GM18867 (cell line): ENCODE measurements at regions not wholly inside any gene's neighbourhood (a gene's known extent, or its start where the extent isn't known, plus 50 kb on each side); places are given as distances from the start of the nearest gene placed in this dataset.
"Not testable (repeated sequence)": the region's sequence is repeated elsewhere in the genome, so short reads cannot be mapped to it uniquely, and the experiment has no call there.

ENCODE experiments used
- ATAC-seq: cut with Tn5 transposase; IDR thresholded peaks from one replicate; pipeline ENCODE4 v1.9.1; 2021; ENCODE audit warnings: mild to moderate bottlenecking, moderate library complexity; ENCODE audit not compliant: unreplicated experiment

GRCh38 chr1:86798608-86799291, 94.4 kb downstream of the SH3GLB1 start:
- ATAC-seq: peak; percentile 45

- not testable (repeated sequence) for ATAC-seq
Observed at GRCh38 chr1:86803641-86804040, 99.3 kb downstream of the SH3GLB1 start.

GRCh38 chr1:86805898-86806519, 101.6 kb downstream of the SH3GLB1 start:
- ATAC-seq: not testable (repeated sequence)

- ATAC-seq: no peak
Observed at GRCh38 chr1:86811142-86811924, 102.6 kb downstream of the SELENOF start.

- ATAC-seq: no peak
Observed at GRCh38 chr1:86812286-86812685, 101.6 kb downstream of the SELENOF start.
